ENCODE measurements at regions not wholly inside any gene's neighbourhood (a gene's known extent, or its start where the extent isn't known, plus 50 kb on each side); places are given as distances from the start of the nearest gene placed in this dataset.

GRCh38 chr10:130618647-130619046 is 482.5 kb downstream of the GLRX3 start:
- no peak for TF ChIP-seq POLR2A (IDR thresholded peaks at IDR 0.05)
- TF ChIP-seq, protein P1, sequence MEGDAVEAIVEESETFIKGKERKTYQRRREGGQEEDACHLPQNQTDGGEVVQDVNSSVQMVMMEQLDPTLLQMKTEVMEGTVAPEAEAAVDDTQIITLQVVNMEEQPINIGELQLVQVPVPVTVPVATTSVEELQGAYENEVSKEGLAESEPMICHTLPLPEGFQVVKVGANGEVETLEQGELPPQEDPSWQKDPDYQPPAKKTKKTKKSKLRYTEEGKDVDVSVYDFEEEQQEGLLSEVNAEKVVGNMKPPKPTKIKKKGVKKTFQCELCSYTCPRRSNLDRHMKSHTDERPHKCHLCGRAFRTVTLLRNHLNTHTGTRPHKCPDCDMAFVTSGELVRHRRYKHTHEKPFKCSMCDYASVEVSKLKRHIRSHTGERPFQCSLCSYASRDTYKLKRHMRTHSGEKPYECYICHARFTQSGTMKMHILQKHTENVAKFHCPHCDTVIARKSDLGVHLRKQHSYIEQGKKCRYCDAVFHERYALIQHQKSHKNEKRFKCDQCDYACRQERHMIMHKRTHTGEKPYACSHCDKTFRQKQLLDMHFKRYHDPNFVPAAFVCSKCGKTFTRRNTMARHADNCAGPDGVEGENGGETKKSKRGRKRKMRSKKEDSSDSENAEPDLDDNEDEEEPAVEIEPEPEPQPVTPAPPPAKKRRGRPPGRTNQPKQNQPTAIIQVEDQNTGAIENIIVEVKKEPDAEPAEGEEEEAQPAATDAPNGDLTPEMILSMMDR (IDR thresholded peaks at IDR 0.05), result no peak
